GM19328 (cell line): ENCODE measurements at regions not wholly inside any gene's neighbourhood (a gene's known extent, or its start where the extent isn't known, plus 50 kb on each side); places are given as distances from the start of the nearest gene placed in this dataset.

Source experiments
- ATAC-seq: cut with Tn5 transposase; IDR thresholded peaks from one replicate; pipeline ENCODE4 v1.9.1; 2021; ENCODE audit warnings: mild to moderate bottlenecking, moderate library complexity; ENCODE audit not compliant: unreplicated experiment

- no peak for ATAC-seq
Measured at GRCh38 chr12:84605983-84606382, 306.6 kb downstream of the SLC6A15 start.

DNA sequence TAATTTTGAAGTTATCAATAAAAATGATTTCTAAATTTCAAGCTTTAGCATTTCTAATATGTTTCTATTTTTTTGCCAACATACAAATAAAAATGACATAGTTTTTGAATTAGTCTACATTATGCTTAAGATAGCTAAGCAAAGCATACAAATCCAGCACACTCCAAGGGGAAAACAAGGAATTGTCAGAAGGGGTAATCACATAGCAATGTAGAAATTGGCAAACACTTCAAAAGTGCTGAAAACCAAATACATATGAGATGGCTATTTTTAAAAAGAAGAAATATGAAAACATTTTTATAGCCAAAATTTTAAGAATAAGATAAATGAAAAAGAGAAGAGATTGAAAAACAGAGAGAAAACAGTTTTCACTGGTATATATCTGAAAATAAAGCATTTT lies 308.0 kb downstream of the SLC6A15 start:
- no peak for ATAC-seq

DNA sequence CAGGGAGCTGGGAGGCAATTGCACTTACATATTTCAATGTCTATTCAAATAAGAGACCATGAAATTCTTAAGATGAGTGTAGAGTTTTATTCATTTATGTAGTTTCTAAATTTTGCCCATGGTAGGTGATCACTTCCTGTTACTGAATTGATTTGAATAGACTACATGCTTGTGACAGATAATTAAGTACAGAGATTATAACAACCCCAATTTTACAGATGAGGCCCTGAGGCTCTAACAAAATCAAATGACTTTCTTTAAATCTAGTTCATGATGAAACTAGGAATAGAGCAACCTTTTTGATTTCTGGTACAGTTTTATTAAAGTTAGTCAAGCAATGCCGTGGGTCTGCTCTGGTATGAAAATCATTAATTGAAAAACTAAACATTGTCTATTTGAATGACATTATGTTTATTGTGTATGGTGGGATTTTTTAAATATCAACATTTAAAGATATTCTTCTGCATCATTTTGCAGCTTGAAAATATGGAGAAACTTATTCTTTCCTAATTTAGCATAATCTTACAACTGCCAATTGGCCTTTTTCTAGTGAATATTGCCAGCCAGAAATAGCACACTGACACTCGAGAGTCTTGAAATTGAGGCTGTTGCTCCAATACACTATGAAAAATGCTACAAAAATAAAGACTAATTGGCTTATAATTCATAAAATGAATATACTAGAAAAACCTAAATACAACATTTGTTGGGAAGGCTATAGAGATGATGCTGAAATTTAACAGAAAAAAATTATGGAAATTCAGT lies 308.9 kb downstream of the SLC6A15 start:
- ATAC-seq, result no peak

- no peak for ATAC-seq
Measured at GRCh38 chr12:84601483-84601882, 311.1 kb downstream of the SLC6A15 start.

DNA sequence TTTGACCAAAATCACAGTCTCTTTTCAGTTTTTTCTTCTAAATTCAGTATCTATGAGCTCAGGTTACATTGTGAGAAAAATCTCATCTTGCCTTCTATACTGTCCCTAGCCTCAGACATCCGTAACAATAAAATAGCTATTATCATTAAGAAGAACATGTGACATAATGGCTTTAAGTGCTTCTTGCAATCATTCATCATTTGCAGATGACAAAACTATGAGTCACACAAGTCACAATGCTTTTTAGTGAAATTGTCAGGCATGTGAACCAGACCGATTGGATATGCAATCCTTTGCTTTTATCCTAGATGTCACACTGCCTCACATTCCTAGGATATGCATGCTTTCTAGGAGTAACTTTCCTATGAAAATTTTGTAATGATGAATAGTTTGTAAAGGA lies 313.1 kb downstream of the SLC6A15 start:
- ATAC-seq, result no peak

GRCh38 chr12:84596266-84596665 lies 316.3 kb downstream of the SLC6A15 start:
- ATAC-seq, result no peak

GRCh38 chr12:84594157-84594556 lies 318.4 kb downstream of the SLC6A15 start:
- ATAC-seq, result no peak

GRCh38 chr12:84585776-84586395 lies 326.7 kb downstream of the SLC6A15 start:
- no peak for ATAC-seq

GRCh38 chr12:84572196-84572595 lies 340.4 kb downstream of the SLC6A15 start:
- ATAC-seq, result no peak

GRCh38 chr12:84562331-84562730 lies 350.3 kb downstream of the SLC6A15 start:
- no peak for ATAC-seq

- no peak for ATAC-seq
Measured at GRCh38 chr12:84561351-84561750, 351.2 kb downstream of the SLC6A15 start.

DNA sequence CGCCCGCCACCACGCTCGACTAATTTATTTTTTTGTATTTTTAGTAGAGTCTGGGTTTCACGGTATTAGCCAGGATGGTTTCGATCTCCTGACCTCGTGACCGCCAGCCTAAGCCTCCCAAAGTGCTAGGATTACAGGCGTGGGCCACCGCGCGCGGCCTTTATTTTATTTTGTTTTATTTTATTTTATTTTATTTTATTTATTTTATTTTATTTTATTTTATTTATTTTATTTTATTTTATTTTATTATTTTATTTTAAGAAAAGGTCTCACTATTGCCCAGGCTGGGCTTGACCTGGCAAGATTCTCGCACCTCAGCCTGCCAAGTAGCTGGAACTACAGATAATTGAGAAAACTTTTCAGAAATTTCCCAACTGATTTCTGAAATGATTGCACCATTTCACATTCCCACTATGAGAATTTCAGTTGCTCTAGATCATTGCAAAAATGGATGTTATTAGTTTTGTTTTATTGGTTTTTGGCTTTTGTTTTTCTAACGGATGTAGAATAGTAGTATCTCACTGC lies 358.3 kb downstream of the SLC6A15 start:
- ATAC-seq, result no peak

- ATAC-seq, result no peak
Measured at GRCh38 chr12:84553331-84554117, 359.1 kb downstream of the SLC6A15 start.

GRCh38 chr12:84551373-84551772 lies 361.2 kb downstream of the SLC6A15 start:
- no peak for ATAC-seq

- ATAC-seq, result no peak
Measured at GRCh38 chr12:84550518-84550917, 362.1 kb downstream of the SLC6A15 start.

DNA sequence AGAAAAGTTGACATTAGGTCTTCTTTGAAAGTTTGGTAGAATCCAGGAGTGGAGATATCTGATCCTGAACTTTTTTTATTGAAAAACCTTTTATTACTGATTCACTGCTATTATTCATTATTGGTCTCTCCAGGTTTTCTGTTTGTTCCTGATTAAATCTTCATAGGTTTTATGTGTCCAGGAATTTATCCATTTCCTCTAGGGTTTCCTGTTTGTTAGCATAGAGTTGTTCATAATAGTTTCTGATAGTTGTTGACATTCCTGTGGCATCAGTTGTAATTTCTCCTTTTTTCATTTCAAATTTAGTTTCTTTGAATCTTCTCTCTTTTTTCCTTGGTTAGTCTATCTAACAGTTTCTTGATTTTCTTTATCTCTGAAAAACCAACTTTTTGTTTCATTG lies 370.3 kb downstream of the SLC6A15 start:
- ATAC-seq, result no peak

DNA sequence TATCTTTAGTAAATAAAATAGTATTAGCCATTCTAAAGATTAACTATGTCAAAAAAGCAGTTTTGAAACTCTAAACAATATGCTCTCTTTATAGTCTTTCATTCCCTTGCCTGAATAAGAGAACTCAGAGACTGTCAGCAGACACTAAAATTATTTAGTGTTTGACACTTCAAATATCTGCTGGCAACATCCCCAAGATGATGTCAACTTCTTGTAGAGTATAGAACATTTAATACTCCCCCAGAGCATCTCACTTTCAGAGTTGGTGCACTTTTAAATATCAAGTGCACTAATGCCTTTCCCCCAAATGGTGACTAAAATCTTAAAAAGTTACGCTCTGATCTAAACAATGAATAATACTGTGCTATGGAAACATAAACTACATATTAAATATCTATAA lies 374.9 kb downstream of the SLC6A15 start:
- ATAC-seq, result no peak

- ATAC-seq, result no peak
Measured at GRCh38 chr12:84512751-84513150, 399.8 kb downstream of the SLC6A15 start.

GRCh38 chr12:84508851-84509260 lies 403.7 kb downstream of the SLC6A15 start:
- ATAC-seq, result no peak

- no peak for ATAC-seq
Measured at GRCh38 chr12:84507956-84508850, 404.4 kb downstream of the SLC6A15 start.

DNA sequence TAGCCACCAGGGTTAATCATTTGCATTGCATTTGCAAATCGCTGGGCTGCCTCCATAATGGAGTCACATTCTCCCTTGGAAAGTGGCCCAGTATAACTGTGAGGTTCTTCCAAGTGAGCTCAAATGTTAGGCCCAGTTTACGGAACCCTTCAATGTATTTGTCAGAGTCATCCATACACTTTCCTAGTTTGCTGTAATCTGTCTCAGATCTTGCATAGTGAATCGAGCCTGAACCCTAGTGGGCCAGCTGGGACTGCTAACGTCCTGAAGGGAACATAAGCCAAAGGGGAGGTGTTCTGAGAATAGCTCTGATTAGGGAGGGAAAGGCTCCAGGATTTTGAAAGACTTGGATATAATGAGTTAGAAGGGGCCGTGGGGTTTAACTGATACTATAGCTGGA lies 406.3 kb downstream of the SLC6A15 start:
- ATAC-seq, result no peak
